Thoracic aorta (tissue), 2 donors: ENCODE measurements at regions not wholly inside any gene's neighbourhood (a gene's known extent, or its start where the extent isn't known, plus 50 kb on each side); places are given as distances from the start of the nearest gene placed in this dataset.

Experiments
- ATAC-seq: fragments of 150-250 bp; one replicate; pipeline ENCODE4 v1.8.0; 2017; ENCODE audit warnings: low read depth; ENCODE audit not compliant: insufficient number of reproducible peaks, low FRiP score
- DNase-seq: peaks from one replicate; pipeline ENCODE4 v3.0.0-alpha.2; 2020; ENCODE audit warnings: low spot score
- H3K27ac ChIP-seq, 2 donors: fragments of 200-600 bp; sonication (generic); 1 replicate in 1 of 2; 2 replicates in 1 of 2; pipeline ENCODE4 v1.5.1; 2016; ENCODE audit warnings: mild to moderate bottlenecking in 2 of 2, moderate library complexity in 2 of 2
- H3K27me3 ChIP-seq: fragments of 200-600 bp; sonication (generic); replicated peaks from 2 replicates; pipeline ENCODE4 v1.6.0; 2016; ENCODE audit warnings: mild to moderate bottlenecking; ENCODE audit not compliant: insufficient read depth
- H3K36me3 ChIP-seq: fragments of 200-600 bp; sonication (generic); one replicate; pipeline ENCODE4 v1.5.1; 2016
- H3K4me1 ChIP-seq, 2 donors: fragments of 200-600 bp; sonication (generic); 1 replicate in 1 of 2; 2 replicates in 1 of 2; pipeline versions ENCODE4 v1.5.1 to v1.6.0; 2016; ENCODE audit warnings: low read depth in 2 of 2, mild to moderate bottlenecking in 1 of 2; ENCODE audit not compliant: control insufficient read depth in 1 of 2
- H3K4me3 ChIP-seq: fragments of 200-600 bp; sonication (generic); 2 replicates; pipeline ENCODE4 v1.5.1; 2016; ENCODE audit warnings: mild to moderate bottlenecking
- H3K9me3 ChIP-seq: fragments of 200-600 bp; sonication (generic); 2 replicates; pipeline ENCODE4 v1.5.1; 2016
- TF ChIP-seq, protein P1 (sequence below): fragments of 200-600 bp; sonication (generic); IDR thresholded peaks from one replicate; pipeline ENCODE4 v1.5.1; 2019; ENCODE audit warnings: antibody characterized with exemption

DNA sequence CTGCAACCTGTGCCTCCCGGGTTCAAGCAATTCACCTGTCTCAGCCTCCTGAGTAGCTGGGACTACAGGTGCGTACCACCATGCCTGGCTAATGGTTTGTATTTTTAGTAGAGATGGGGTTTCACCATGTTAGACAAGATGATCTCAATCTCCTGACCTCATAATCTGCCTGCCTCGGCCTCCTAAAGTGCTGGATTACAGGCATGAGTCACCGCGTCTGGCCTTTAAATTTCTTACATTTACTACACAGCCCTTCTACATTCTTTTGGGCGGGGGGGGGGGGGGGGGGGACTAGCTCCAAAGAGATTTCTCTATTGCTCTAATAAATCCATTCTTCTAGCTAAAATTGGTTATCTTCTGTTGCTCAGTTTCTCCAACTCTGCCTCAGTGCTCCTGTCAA, 964.9 kb upstream of the ACVR2A start:
- TF ChIP-seq, protein P1, sequence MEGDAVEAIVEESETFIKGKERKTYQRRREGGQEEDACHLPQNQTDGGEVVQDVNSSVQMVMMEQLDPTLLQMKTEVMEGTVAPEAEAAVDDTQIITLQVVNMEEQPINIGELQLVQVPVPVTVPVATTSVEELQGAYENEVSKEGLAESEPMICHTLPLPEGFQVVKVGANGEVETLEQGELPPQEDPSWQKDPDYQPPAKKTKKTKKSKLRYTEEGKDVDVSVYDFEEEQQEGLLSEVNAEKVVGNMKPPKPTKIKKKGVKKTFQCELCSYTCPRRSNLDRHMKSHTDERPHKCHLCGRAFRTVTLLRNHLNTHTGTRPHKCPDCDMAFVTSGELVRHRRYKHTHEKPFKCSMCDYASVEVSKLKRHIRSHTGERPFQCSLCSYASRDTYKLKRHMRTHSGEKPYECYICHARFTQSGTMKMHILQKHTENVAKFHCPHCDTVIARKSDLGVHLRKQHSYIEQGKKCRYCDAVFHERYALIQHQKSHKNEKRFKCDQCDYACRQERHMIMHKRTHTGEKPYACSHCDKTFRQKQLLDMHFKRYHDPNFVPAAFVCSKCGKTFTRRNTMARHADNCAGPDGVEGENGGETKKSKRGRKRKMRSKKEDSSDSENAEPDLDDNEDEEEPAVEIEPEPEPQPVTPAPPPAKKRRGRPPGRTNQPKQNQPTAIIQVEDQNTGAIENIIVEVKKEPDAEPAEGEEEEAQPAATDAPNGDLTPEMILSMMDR, result no peak
- no peak for ATAC-seq
- no peak overlapping the region for H3K27ac ChIP-seq

DNA sequence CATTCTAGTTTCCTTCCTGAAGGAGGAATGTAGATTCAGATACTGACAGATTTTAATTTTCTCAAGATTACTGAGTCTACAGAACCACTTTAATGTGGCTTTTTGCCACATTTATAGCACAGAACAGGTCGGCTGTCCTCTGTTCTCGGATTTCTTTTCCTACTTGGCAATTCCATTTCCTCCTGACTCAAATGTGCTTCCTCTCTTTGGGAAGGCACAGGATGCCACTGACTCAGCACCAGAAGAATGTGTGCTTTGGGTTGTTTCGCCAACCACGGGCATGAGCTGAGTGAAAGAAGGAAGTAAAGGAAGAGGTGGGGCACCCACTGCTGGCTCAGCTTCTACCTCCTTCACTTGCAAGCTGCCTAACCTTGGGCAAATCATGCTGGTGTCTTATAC, 970.6 kb upstream of the ACVR2A start:
- no peak overlapping the region for H3K27ac ChIP-seq
- DNase-seq (no peak), ATAC-seq (no peak)
- H3K9me3 ChIP-seq, result no peaks in the 10 kb centered on the region
- no peaks in the 10 kb centered on the region for H3K36me3 ChIP-seq
- H3K4me1 ChIP-seq, result no peaks in the 10 kb centered on the region
- no peak overlapping the region for H3K4me3 ChIP-seq
- no peaks in the 10 kb centered on the region for H3K27me3 ChIP-seq
- TF ChIP-seq, protein P1, result no peak

More for the DNA sequence above, 964.9 kb upstream of the ACVR2A start:
- Histone ChIP-seq H3K9me3 (no peaks in the 10 kb centered on the region), H3K4me3 (no peak overlapping the region), H3K4me1 (no peaks in the 10 kb centered on the region), H3K27me3 (no peaks in the 10 kb centered on the region), H3K36me3 (no peaks in the 10 kb centered on the region)
- DNase-seq, result no peak

DNA sequence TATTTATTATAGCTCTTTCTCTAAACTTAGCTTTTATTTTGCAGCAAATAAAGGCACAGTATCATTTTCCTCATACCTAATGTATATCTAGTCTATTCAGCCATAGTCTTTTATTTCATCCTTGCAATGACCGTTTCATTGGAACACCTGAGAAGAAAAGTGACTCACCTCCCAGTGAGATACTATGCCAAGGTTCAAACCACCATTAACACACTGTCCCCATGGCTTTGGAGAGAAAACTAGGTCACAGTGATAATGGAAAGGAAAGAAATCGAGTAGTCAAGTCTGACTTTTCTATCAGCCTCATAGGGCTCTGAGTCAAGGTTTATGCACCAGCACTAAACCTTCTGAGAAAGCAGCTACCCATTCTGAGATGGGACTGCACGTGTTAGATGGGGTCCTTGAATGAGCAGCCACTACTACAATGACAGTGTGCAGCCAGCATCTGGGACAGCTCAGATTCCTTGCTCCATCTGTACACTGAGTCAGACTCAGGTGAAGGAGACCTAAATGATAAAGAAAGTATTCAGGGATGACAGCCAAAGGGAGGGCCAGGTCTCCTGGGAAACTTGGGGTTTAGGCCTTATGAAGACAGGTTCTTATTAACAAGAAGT, 971.1 kb upstream of the ACVR2A start:
- H3K27ac ChIP-seq, result no peak overlapping the region

DNA sequence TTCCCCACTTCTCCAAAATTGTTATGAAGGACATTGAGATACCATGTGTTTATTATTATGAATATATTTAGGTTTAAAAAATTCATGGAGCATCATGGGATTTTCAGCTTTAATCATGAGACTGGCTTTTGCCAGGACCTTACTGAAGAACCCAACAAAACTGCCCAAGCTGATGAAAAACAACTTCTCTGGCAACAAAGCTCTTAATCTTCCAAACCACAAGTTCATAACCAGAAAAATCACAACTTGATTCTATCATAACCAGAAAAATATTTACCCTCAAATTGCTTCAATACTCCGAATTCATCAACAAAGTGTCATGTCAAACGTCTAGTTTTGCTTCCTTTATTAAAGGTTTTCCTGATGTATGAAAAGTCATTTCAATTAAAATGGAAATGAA, 971.8 kb upstream of the ACVR2A start:
- ATAC-seq (no peak), DNase-seq (no peak)
- H3K27me3 ChIP-seq, result no peaks in the 10 kb centered on the region
- H3K27ac ChIP-seq, result no peak overlapping the region
- TF ChIP-seq, protein P1, result no peak
- H3K4me1 ChIP-seq, result no peaks in the 10 kb centered on the region
- H3K36me3 ChIP-seq, result no peaks in the 10 kb centered on the region
- H3K4me3 ChIP-seq, result no peak overlapping the region
- H3K9me3 ChIP-seq, result no peaks in the 10 kb centered on the region

More for the DNA sequence above, 971.1 kb upstream of the ACVR2A start:
- H3K9me3 ChIP-seq, result no peaks in the 10 kb centered on the region
- H3K36me3 ChIP-seq, result no peaks in the 10 kb centered on the region
- no peak for ATAC-seq
- DNase-seq, result no peak
- no peaks in the 10 kb centered on the region for H3K4me1 ChIP-seq
- no peaks in the 10 kb centered on the region for H3K27me3 ChIP-seq
- no peak overlapping the region for H3K4me3 ChIP-seq
- TF ChIP-seq, protein P1, result no peak

DNA sequence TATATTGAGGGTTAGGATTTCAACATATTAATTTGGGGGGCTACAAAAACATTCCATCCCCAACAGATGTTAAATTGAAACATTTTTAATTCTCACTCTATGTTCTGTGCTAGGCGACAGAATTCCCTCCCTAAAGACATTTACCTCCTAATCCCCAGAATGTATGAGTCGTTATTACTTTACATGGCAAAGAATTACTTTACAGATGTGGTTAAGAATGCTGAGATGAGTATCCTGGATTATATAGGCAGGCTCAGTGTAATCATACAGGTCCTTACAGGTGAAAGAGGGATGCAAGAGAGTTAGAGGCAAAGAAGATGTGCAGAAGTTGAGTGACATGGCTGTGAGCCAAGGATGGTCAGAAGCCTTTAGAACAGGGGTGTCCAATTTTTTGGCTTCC, 974.1 kb upstream of the ACVR2A start:
- ATAC-seq (no peak), DNase-seq (no peak)
- no peaks in the 10 kb centered on the region for H3K9me3 ChIP-seq
- TF ChIP-seq, protein P1, result no peak
- no peaks in the 10 kb centered on the region for H3K4me1 ChIP-seq
- H3K27ac ChIP-seq, result no peak overlapping the region
- H3K27me3 ChIP-seq, result no peaks in the 10 kb centered on the region
- H3K4me3 ChIP-seq, result no peak overlapping the region
- no peaks in the 10 kb centered on the region for H3K36me3 ChIP-seq
